OCI-LY1 (cell line): ENCODE measurements at regions not wholly inside any gene's neighbourhood (a gene's known extent, or its start where the extent isn't known, plus 50 kb on each side); places are given as distances from the start of the nearest gene placed in this dataset.

Experiments used
- H2AFZ ChIP-seq: fragments of 200-600 bp; sonication (generic), shearing (Covaris generic); 2 replicates; pipeline ENCODE4 v1.6.0; 2014; ENCODE audit warnings: antibody characterized with exemption, mild to moderate bottlenecking, low read length
- H3F3A ChIP-seq: fragments of 200-600 bp; sonication (generic), shearing (Covaris generic); 2 replicates; pipeline ENCODE4 v1.6.0; 2014; ENCODE audit warnings: mild to moderate bottlenecking, antibody characterized with exemption, low read length, moderate library complexity; ENCODE audit not compliant: insufficient read depth
- H3K27ac ChIP-seq: fragments of 200-600 bp; sonication (generic); 2 replicates; pipeline ENCODE4 v1.5.1; 2014; ENCODE audit warnings: low read length, mixed run types, mild to moderate bottlenecking, low read depth; ENCODE audit not compliant: poor library complexity, severe bottlenecking
- H3K27me3 ChIP-seq: fragments of 200-600 bp; sonication (generic); 2 replicates; pipeline ENCODE4 v1.6.0; 2014; ENCODE audit warnings: antibody characterized with exemption, mild to moderate bottlenecking, low read length, moderate library complexity; ENCODE audit not compliant: insufficient read depth
- H3K36me3 ChIP-seq: fragments of 200-600 bp; sonication (generic); 2 replicates; pipeline ENCODE4 v1.6.1; 2014; ENCODE audit warnings: mild to moderate bottlenecking, antibody characterized with exemption, low read length, moderate library complexity, mixed read lengths; ENCODE audit not compliant: insufficient read depth
- H3K4me1 ChIP-seq: fragments of 200-600 bp; sonication (generic); 2 replicates; pipeline ENCODE4 v1.5.1; 2014; ENCODE audit warnings: mild to moderate bottlenecking, low read length, moderate library complexity; ENCODE audit not compliant: insufficient read depth, severe bottlenecking
- H3K4me2 ChIP-seq: fragments of 200-600 bp; sonication (generic), shearing (Covaris generic); 2 replicates; pipeline ENCODE4 v1.6.1; 2014; ENCODE audit warnings: low read length
- H3K4me3 ChIP-seq: fragments of 200-600 bp; sonication (generic); 2 replicates; pipeline ENCODE4 v1.5.1; 2014; ENCODE audit warnings: low read length, low read depth, mild to moderate bottlenecking, mixed read lengths; ENCODE audit not compliant: poor library complexity, severe bottlenecking
- H3K79me2 ChIP-seq: fragments of 200-600 bp; shearing (Covaris generic); 2 replicates; pipeline ENCODE4 v1.6.1; 2016; ENCODE audit warnings: mixed run types, low read length, mixed read lengths; ENCODE audit not compliant: insufficient read depth
- H3K9ac ChIP-seq: fragments of 200-600 bp; sonication (generic), shearing (Covaris generic); 2 replicates; pipeline ENCODE4 v1.6.1; 2014; ENCODE audit warnings: mild to moderate bottlenecking, low read length, mixed read lengths
- H3K9me2 ChIP-seq: fragments of 200-600 bp; sonication (generic), shearing (Covaris generic); 2 replicates; pipeline ENCODE4 v1.6.1; 2014; ENCODE audit warnings: low read depth, mild to moderate bottlenecking, low read length, mixed read lengths
- H3K9me3 ChIP-seq: fragments of 200-600 bp; shearing (Covaris generic); 2 replicates; pipeline ENCODE4 v1.6.1; 2014; ENCODE audit warnings: low read length, mixed read lengths
- H4K20me1 ChIP-seq: fragments of 200-600 bp; sonication (generic), shearing (Covaris generic); 2 replicates; pipeline ENCODE4 v1.6.0; 2016; ENCODE audit warnings: mild to moderate bottlenecking, low read length; ENCODE audit not compliant: insufficient read depth
- CTCF ChIP-seq: fragments of 200-600 bp; sonication (generic), shearing (Covaris generic); IDR thresholded peaks from 2 replicates; pipeline ENCODE4 v1.5.1; 2017; ENCODE audit warnings: mild to moderate bottlenecking, antibody characterized with exemption, low read length, moderate library complexity, mixed read lengths
- EZH2 ChIP-seq: fragments of 200-600 bp; sonication (generic), shearing (Covaris generic); IDR thresholded peaks from 2 replicates; pipeline ENCODE4 v1.8.0; 2017; ENCODE audit warnings: borderline replicate concordance, mixed run types, mild to moderate bottlenecking, antibody characterized with exemption, low read length, moderate library complexity, mixed read lengths

- H3F3A ChIP-seq: no peaks in the 10 kb centered on the region
- H3K27ac ChIP-seq: peak overlapping the region; percentile 68
- no peak overlapping the region for H3K9ac ChIP-seq
- H3K9me2 ChIP-seq: no peaks in the 10 kb centered on the region; the same call in 1 of the 2 replicates
- H4K20me1 ChIP-seq: no peaks in the 10 kb centered on the region
- H3K4me1 ChIP-seq: peaks cover 15% of the 10 kb centered on the region
- H3K79me2 ChIP-seq: no peaks in the 10 kb centered on the region
- no peak overlapping the region; the same call in 1 of the 2 replicates for H2AFZ ChIP-seq
- H3K27me3 ChIP-seq: no peaks in the 10 kb centered on the region
- H3K4me3 ChIP-seq: no peak overlapping the region
- H3K4me2 ChIP-seq: peak overlapping the region; percentile 25; the same call in 1 of the 2 replicates
- peaks cover 2% of the 10 kb centered on the region; the same call in 1 of the 2 replicates for H3K9me3 ChIP-seq
- no peaks in the 10 kb centered on the region for H3K36me3 ChIP-seq
- TF ChIP-seq CTCF: no peak
- TF ChIP-seq EZH2: no peak
Measured at GRCh38 chr6:25155211-25155610, 124.0 kb upstream of the CARMIL1 start.

DNA sequence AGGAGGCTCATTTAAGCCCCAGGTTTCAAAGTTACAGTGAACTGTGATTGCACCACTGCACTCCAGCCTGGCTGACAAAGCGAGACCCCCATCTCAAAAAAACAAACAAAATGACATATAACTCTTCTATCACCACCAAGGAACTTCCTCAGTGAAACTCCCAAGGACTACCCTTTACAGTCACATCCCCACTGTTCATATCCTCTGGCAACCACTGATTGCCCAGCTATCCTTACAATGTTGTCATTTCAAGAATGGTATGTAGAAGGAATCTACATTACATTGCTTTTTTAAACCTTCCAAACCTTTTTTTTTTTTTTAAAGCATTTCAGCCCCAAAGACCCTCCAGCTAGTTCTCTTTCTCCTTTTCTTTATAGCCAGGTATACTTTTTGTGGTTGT is 123.1 kb upstream of the CARMIL1 start:
- H3K9ac ChIP-seq: no peak overlapping the region
- H3K27ac ChIP-seq: no peak overlapping the region

DNA sequence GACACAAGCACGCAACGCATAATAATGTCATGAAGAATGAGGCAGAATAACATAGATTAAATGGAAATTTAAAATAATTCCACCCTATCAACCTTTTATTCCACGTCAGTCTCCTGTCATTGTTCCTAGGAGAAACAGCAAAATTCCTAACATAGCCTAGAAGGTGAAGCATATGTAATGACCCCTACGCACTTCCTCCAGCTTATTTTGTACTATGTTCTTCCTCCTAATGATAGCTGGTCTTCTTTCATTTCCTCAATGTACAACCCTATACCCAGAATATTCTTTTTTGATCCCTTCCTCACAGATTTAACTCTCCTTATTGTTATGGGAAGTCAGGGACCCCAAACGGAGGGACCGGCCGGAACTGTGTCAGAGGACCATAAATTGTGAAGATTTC is 122.0 kb upstream of the CARMIL1 start:
- Histone ChIP-seq H3K4me1 (peaks cover 15% of the 10 kb centered on the region), H2AFZ (no peak overlapping the region), H3K4me3 (no peak overlapping the region), H4K20me1 (no peaks in the 10 kb centered on the region), H3K4me2 (no peak overlapping the region), H3K36me3 (no peaks in the 10 kb centered on the region), H3K27ac (no peak overlapping the region), H3K9ac (no peak overlapping the region), H3K9me2 (no peaks in the 10 kb centered on the region; the same call in 1 of the 2 replicates), H3K27me3 (no peaks in the 10 kb centered on the region), H3K9me3 (no peaks in the 10 kb centered on the region), H3F3A (no peaks in the 10 kb centered on the region), H3K79me2 (no peaks in the 10 kb centered on the region)
- TF ChIP-seq EZH2: no peak
- TF ChIP-seq CTCF: no peak

More for the DNA sequence above, 123.1 kb upstream of the CARMIL1 start:
- no peak overlapping the region for H2AFZ ChIP-seq
- H3K4me3 ChIP-seq: no peak overlapping the region
- TF ChIP-seq CTCF (no peak), EZH2 (no peak)
- no peaks in the 10 kb centered on the region; the same call in 1 of the 2 replicates for H3K9me2 ChIP-seq
- H3K79me2 ChIP-seq: no peaks in the 10 kb centered on the region
- H3K27me3 ChIP-seq: no peaks in the 10 kb centered on the region
- no peaks in the 10 kb centered on the region for H4K20me1 ChIP-seq
- no peak overlapping the region for H3K4me2 ChIP-seq
- peaks cover 15% of the 10 kb centered on the region for H3K4me1 ChIP-seq
- H3K36me3 ChIP-seq: no peaks in the 10 kb centered on the region
- peaks cover 2% of the 10 kb centered on the region; the same call in 1 of the 2 replicates for H3K9me3 ChIP-seq
- no peaks in the 10 kb centered on the region for H3F3A ChIP-seq
